NCI-H460 (cell line): ENCODE measurements at regions not wholly inside any gene's neighbourhood (a gene's known extent, or its start where the extent isn't known, plus 50 kb on each side); places are given as distances from the start of the nearest gene placed in this dataset.

Experiments
- DNase-seq: peaks from one replicate; pipeline ENCODE4 v3.0.0-alpha.2; 2016; ENCODE audit warnings: low read depth; ENCODE audit errors: extremely low read depth

DNA sequence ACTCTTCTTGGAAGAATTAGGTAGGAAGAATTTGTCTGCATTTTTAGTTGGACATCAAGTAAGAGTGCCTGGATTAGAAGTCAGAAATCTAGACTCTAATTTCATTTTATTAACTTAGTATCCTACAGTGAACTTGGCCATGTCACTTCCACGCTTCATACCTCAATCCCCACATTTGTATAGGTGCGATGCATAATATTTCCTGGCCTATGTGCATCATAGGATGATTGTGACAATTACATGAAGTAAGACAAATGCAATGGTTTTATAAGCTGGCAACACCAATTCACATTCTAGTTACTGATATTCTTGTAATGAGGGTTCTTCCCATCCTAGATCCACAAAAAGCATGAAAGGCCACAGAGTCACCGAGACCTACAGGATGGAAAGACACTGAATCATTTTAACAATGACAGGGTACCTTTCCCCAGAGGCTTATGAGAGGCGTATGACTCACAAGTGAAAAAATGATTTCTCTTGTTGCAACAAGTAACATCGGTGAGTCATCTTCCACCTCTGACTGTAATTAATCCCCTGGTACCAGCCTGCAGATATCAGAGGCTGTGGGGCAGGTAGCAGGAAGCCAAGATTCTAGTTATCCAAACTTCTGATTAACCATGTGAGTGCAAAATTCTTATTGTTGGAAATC is 56.0 kb upstream of the OR5AK2 start:
- DNase-seq = no peak

DNA sequence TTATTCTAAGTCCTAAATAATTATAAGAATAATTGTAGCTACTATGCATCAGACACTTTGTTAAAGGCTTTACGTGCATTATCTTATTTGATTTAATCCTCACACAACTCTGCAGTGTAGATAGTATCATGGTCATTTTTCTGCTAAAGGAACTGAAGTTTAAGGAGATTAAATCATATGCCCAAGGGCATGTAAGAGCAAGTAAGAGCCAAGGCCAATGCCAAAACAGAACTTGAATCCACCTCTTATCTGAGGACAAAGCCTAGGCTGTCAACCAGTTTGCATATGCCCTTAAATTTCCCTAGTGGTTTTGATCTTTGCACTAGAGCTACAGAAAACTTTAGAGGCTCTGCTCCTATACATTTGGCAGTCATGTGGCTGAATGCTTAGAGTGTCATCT is 65.6 kb upstream of the OR5AK2 start:
- DNase-seq = no peak

DNA sequence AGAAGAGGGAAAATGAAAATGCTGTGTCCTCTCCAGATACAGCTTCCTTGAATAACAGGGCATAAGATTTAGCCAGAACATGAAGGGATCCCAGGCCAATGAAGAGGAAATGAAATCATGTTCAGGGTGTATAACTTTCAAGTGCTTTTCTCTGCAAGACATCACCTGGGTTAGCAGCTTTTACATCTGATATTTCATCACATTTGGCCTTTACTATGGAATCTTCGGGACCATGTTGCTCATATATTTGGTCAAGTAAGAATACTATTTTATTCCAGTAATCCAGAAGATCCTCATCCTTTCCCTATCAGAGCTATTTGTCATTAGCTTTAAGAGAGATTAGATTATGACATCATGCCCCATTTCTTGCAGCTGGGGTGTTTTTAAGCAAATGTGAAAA is 66.3 kb upstream of the OR5AK2 start:
- no peak for DNase-seq

DNA sequence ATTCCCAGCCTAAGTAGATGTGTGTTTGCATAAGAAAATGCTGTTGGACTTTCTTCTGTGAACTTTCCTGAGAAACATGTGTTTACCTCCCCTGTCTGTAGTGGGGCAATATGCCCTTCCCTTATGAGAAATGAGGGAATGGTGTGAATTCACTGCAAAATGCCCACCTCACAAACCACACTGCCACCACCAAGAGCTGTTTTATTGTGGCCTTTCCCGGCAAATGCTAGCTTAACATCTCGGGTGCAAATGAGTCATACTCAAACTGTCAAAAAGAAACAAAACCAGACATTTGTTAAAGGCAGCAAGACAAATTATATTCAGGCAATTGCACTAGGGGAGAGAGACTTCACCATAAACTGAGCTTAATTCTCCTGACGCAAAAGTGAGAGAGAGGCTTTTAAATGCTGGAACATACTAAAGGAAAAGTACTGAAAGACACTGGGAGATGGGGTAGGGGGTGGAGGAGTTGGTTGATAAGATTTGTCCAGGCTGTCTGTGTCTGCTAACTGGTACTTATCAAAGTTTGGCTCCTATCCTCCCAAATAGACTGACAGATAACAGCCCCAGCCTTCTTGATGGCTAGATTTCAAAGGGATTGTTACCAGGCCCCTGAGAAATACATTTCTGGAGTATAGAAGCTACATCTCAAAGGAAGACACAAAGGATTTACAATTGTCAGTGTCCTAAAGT is 70.9 kb upstream of the OR5AK2 start:
- no peak for DNase-seq

DNA sequence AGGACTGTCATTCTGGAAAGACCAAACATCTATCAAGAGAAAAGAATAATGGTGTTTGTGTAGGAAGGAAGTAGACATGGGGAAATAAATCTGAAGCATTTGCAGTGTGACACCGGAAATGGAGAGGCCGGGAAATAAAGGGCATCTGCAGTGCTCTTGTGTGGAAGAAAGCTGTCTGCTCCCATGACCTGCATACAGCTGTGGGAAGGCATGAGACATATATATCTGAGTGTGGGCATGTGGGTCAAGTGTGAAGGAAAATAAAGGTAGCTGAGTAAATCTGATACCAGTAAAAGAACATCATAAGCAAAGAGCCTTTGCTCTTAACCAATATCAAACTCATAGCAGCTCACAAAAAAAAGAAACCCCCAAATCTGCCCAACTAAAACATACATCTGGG is 72.1 kb upstream of the OR5AK2 start:
- no peak for DNase-seq

DNA sequence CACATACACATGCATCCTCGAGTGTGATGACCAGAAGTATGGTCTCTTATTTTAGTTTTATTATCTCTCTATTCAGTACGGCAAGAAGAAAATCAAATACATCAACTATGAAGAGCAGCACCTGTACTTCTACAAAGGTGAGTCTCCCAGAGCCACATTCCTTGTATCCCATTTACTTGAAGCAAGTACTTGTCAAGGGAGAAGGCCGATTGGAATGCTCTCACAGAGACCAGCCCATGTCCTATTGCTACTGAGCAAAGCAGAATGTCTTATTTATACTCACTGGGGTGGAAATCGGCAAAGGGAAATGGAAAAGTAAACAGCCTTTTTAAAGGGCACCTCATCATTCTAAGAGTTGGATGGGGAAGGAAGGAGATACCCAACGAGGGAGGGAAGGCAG is 72.6 kb upstream of the OR5AK2 start:
- DNase-seq = no peak

DNA sequence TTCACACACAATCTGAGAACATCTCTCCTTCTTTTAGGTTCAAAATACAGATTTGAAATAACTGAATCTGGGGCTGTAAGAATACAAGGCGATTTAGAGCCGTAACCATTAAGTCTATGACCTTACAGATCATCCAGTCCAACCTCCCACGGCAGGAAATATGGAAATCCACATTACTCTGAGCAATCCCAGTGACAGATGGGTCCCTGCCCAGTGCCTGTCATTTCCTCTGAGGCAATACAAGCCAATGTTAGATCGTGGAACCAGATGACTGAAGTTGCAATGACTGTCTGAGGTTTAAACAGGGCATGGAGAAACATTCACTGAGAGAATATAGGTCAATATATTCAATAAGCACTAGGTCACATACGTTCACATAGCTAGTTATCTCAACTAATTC is 77.4 kb upstream of the OR5AK2 start:
- no peak for DNase-seq

DNA sequence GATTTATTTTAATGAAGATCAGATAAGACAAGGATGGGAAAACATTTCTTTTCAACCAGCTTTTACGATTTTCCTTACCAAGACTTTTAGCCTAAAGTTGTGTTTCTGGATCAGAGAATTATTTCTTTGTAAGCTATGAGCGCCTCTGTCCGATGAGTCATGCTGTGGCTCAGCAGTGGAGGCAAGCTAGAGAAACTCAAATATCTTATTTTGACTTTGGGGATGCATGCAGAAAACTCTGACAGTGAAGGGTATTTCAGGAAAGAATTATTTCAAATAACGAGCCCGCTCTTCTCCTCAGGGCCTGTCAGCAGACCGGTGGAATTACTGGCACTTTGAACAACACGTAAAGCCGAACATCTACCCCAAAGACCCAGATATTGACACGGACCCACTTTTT is 77.9 kb upstream of the OR5AK2 start:
- DNase-seq = no peak

DNA sequence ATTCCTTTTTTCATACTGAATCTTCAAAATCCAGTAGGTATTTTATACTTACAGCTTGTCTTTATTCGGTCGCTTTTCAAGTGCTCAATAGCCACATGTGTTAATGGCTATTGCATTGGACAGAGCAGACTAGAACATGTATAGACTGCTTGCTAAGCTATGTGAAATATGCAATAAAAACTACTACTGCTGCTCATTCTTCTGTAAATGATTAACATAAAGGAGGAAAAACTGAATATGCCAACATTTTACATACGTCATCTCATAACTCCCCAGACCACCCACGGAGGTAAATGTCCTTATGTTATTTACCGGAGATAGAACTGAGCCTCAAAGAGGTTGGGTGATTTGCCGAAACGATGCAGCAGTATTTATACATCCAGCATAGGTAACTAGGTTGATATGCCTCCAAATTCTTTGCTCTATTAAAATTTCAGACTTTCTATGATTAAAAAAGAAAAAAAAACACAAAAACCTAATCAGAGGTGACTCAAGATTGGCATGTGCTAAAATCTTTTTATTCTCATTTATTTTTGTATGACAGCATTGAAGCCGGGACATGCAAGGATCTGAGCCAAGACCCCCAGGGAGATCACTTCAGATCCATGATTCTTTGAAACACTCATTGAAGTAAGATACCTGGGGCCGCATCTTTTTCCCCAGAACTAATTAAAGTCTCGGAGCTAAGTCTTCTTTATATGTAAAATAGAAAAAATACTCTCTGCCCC is 78.5 kb upstream of the OR5AK2 start:
- no peak for DNase-seq

DNA sequence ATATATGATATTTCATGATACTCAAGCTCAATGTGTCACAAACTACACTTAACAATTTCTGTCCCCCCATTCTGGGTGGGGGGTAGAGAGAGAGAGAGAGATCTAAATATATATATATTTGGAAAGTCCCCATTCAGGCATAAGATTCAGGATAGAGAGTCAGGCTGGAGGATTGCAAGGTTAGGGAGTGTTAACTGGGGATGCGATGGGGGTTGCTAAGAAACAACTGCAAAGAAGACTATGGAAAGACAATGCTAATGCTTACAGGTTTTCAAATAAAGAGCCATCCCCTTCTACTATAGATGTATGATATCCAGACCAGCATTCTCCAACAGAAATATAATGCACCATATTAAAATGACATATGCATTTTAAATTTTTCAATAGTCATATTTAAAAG is 79.2 kb upstream of the OR5AK2 start:
- no peak for DNase-seq

DNA sequence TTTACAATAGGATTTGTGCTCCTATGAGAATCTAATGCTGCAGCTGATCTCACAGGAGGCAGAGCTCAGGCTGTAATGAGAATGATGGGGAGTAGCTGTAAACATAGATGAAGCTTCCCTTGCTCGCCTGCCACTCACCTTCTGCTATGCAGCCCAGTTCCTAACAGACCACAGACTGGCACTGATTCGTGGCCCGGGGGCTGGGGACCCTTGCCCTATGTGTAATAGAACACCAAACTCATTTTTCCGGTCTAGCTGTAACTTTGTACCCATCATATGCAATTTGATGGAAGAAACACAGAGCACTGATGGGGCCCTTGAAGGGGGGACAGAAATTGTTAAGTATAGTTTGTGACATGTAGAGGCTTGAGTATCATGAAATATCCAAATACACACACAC is 79.6 kb upstream of the OR5AK2 start:
- DNase-seq = no peak

DNA sequence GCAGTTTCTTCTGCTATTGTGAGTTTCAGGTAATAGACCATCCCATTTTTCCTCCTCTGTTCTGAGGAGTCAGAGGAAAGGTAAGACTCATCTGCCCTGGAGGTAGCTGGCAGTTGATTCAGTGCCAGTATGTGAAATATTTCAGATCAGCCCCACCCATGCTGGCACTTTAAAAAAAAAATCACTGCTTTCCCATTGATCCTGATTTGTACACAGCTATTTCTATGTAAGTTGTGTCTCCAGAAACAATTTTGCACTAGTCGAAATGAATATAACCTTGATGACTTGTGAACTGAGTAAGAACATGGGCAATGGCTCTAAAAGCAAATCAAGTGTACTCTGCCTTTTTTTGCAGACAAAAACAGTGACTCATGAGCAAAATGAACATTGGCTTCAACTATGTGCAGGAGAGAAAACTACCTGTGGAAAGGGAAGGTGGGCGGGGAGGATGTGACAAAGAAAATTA is 82.0 kb upstream of the OR5AK2 start:
- no peak for DNase-seq

DNA sequence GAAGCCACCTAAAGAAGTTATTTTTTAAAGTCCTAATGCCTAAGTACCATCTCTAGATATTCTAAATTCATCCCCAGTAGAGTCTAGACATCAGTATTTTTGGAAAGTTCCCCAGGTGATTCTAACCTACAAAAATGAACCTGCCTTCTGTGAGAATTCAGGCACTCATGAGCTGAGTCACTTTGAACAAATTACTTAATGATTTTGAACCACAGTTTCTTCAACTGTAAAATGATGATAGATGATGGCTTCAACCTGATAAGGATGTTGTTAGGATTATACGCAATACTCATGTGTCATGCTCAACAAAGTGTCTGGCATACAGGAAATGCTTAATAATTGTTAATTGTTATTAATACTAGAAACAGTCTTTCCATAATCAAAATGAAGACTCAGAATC is 82.8 kb upstream of the OR5AK2 start:
- DNase-seq = no peak

DNA sequence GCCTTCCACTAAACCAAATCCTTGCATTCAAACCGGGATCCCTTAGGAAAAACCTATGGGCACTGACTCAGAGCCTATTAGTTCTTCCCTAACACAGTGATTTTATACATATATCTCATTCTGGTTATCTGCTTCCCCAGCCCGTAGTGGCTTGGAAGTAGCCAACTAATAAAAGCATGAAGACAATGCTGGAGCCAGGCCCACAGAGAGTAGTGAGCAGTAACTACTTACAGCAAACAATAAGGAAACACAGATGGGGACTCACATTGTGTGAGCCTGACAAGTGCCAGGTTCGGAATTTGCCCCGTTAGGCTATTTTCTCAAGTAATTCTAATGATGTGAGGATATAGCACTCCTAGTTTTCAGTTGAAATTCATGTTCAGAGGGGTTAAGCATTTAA is 83.3 kb upstream of the OR5AK2 start:
- no peak for DNase-seq

DNA sequence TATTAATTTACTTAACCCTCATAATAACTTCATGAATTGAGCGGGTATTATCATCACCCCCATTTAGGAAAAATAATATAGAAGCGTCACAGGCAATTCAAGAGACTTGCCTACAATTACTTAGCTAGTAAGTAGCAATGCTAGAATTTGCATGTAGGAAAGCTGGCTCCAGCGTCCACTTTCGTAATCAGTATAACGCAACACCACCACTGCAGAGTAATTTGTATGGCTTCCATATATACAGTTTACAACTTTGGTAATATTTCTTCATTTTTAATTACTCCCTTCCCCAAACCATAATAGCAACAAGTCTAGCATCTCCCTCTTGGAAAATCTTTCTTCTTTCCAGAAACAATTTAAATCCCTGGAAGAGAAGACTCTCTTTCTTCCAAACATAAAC is 89.9 kb upstream of the OR5AK2 start:
- DNase-seq = no peak

DNA sequence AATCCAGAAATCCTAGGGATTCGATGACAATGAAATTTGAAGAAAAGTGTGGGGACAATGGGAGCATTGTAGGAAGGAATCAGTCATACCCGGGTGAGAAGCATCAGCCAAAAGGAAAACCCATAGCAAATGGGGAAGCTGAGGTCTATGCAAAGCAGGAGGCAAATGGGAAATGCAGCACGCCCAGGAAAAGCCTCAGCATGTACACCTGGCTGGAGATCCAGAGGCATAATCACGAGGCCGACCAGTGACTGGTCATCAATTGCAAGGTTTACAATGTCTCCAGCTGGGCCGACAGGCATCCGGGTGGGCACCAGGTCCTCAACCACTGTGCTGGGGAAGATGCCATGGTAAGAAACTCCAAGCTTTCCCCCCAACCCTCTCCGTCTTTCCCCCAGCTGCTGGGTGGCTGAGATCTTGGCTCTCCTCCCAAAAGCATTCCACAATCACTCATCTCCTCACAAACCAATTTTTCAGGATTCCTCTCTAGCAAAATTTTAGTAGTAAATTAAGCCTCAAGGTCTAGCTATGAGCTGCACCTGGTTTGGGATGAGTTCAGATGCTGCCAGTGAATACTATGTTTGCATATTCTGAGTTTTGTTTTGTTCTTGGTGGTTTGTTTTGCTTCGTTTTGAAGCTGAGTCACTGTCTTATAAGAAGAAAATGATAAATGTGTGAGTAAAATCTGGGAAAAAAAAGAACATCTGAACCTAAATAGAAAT is 98.0 kb upstream of the OR5AK2 start:
- no peak for DNase-seq

DNA sequence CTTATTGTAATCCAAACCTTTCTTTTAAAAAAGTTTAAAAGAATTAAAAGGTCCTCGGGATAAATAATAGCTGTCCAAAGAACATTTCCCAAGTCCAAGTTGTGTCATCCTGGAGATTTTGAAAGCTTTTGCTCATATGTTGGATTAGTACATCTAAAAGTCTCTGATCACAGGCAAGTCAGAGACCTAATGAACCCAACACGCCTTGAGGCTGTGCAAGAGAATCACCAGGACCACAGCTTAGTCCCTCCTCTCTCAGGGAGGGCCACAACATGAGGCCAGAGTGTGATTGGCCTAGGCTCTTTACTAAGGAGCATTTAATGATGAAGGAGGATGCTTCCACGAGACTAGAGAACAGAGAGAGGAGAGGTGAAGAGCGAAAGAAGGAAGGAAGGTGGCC is 98.7 kb upstream of the OR5AK2 start:
- DNase-seq = no peak

DNA sequence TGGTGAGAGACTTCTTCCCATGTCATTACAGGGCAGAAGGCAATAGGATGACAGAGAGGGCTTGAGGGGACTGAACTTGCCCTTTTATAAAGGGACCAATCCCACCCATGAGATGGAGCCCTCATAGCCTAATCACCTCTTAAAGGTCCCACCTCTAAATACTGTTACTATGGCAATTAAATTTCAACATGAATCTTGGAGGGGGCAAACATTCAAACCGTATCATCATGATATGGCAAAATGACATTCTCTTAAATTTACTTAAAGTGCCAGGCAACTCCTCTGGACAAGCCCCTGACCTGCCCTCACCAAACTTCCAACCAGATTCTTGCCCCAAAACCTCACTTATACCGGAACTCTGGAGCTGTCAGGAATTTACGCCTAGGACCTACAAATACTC is 100.8 kb upstream of the OR5AK2 start:
- DNase-seq = no peak

DNA sequence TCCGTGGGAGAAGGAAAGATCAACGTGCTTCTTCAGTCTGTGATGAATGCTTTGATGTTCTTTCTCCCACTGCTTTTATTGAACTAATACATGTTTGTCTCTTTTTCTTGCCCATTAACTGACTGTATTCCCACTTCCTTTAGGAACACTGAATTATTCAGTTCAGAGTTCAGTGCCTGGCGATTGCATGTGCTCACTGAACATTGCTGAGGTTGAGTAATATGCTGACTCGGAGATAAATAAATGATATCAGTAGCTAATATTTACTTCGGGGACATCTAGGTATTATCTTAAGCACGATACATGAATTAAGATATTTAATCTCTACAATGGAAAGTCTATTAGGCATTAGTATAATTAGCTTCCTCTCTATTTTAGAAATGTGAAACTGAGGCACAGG is 102.3 kb upstream of the OR5AK2 start:
- DNase-seq = no peak

DNA sequence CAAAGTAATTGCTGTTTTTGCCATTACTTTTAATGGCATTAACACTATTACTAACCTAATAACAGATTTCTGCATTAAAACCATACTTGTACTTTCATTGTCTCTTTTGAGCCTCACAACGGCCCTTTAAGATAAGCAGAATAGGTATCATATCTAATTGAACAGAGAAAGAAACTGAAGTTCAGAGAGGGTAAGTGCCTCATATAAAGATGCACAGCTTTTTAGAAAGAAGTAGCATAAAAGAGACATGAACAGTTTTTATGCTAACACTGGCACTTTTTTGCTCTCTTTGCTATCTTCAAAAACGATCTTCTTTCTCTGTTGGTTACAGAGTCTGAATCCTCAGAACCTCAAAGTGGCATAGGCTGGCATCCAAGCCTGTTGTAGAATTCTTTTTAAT is 102.9 kb upstream of the OR5AK2 start:
- DNase-seq = no peak

DNA sequence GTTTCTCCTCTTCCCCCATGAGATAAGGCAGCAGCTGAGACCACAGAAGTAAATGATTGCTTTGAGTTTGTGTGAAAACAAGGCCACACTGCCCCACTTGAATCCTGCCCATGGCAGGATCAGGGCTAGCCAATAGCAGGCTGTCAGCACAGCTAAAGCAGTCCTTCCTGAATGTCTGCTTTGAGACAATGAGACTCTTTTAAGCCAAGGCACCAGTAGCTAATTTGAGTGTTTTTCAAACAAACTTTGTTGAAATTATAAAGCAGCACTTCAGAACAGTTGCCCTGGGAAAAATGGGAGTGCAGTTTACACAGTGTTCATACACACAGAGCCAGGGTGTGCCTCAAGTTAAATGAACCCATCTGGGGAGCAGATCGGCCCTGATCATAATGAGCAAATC is 103.5 kb upstream of the OR5AK2 start:
- no peak for DNase-seq
